ENCODE measurements at regions not wholly inside any gene's neighbourhood (a gene's known extent, or its start where the extent isn't known, plus 50 kb on each side); places are given as distances from the start of the nearest gene placed in this dataset.

DNA sequence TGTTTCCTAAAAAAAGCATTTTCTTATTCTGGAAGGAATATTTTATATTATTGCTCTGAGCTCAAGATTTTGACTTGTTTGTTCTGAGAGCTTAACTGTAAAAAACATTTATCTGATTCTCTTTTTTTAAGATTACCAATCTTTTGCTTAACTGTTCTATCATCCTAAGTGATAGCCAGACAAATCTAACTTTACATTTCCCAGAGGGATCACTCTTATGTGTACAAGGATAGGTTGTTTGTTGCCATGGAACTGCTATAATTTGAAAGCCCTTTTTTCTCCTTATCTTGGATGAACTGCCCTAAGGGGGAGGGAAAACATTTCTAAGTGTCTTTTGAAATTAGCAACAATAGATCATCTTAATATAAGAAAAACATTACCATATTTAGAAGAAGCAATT is 494.7 kb downstream of the TRAM1L1 start:
- Histone ChIP-seq H3K79me2 (ENCODE audit: insufficient read depth) (no peaks in the 10 kb centered on the region), H3K9ac (no peak overlapping the region), H3K4me1 (ENCODE audit: control insufficient read depth in 1 of 2, insufficient read depth in 2 of 2, low read depth in 1 of 2, low read length in 1 of 2) (no peaks in the 10 kb centered on the region; a peak in 1 of 4 replicates), H4K20me1 (ENCODE audit: insufficient read depth) (no peaks in the 10 kb centered on the region), H3K4me3 (ENCODE audit: low read depth in 2 of 2, low read length in 1 of 2) (no peak overlapping the region), H3K36me3 (replicated peaks in 1 of 2; ENCODE audit: control insufficient read depth in 1 of 2, insufficient read depth in 2 of 2, low read length in 1 of 2) (no peaks in the 10 kb centered on the region), H3F3A (replicated peaks; ENCODE audit: insufficient read depth) (no peaks in the 10 kb centered on the region), H3K9me2 (no peaks in the 10 kb centered on the region), H3K4me2 (no peak overlapping the region), H3K9me3 (no peaks in the 10 kb centered on the region), H3K27me3 (ENCODE audit: insufficient read depth) (no peaks in the 10 kb centered on the region), H2AFZ (ENCODE audit: low read depth) (no peak overlapping the region), H3K27ac (ENCODE audit: low read depth in 2 of 2, low read length in 1 of 2) (no peak overlapping the region)
- ChIA-PET POLR2A (no interaction called here), CTCF (interaction anchor here (1.0 to 1.3 kb wide), 2 partner anchors 13 to 411 kb away, joined by 3 read pairs; no protein-coding TSS in a partner anchor)
- no peak for TF ChIP-seq MXI1 (IDR thresholded peaks at IDR 0.05; ENCODE audit: low read depth, low read length)
- no peak for TF ChIP-seq JUND (IDR thresholded peaks at IDR 0.05)
- no peak for TF ChIP-seq FOXM1 (IDR thresholded peaks at IDR 0.05; ENCODE audit: low read depth)
- peak; percentile 60; the same call in 1 of the 2 replicates for TF ChIP-seq GATA2 (CRISPR knock-in tag; IDR thresholded peaks at IDR 0.05)
- peak in 1 of 2 experiments; percentile 10; a peak in 1 of 4 replicates for TF ChIP-seq EP300 (IDR thresholded peaks at IDR 0.05; ENCODE audit: borderline replicate concordance in 1 of 2, low read depth in 1 of 2, low read length in 1 of 2)
- DNase-seq = peak; percentile 29

DNA sequence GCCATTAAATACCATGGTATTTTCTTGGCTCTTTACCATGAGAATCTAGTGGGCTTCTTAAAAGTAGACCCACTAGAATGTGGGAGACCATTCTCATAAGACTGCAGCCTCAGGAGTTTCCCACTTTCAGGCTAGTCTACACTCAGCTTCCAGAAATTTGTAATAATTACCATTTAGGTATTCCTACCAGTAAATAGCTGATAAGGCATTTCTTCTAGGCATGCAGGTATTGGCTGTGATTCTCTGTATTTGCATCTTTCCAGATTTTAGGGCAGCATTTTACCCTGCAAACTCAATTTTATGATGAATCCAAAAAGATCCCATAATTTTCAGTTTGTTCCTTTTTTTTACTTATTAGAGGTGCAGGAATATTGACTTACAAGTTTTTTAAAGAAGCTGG is 496.6 kb downstream of the TRAM1L1 start:
- Histone ChIP-seq H3K36me3 (replicated peaks in 1 of 2; ENCODE audit: control insufficient read depth in 1 of 2, insufficient read depth in 2 of 2, low read length in 1 of 2) (no peaks in the 10 kb centered on the region), H3K9ac (no peak overlapping the region), H3F3A (replicated peaks; ENCODE audit: insufficient read depth) (no peaks in the 10 kb centered on the region), H3K4me3 (ENCODE audit: low read depth in 2 of 2, low read length in 1 of 2) (no peak overlapping the region), H3K9me3 (no peaks in the 10 kb centered on the region), H3K4me1 (ENCODE audit: control insufficient read depth in 1 of 2, insufficient read depth in 2 of 2, low read depth in 1 of 2, low read length in 1 of 2) (no peaks in the 10 kb centered on the region; a peak in 1 of 4 replicates), H2AFZ (ENCODE audit: low read depth) (no peak overlapping the region), H3K4me2 (no peak overlapping the region), H3K9me2 (no peaks in the 10 kb centered on the region), H4K20me1 (ENCODE audit: insufficient read depth) (no peaks in the 10 kb centered on the region), H3K79me2 (ENCODE audit: insufficient read depth) (no peaks in the 10 kb centered on the region), H3K27me3 (ENCODE audit: insufficient read depth) (no peaks in the 10 kb centered on the region), H3K27ac (ENCODE audit: low read depth in 2 of 2, low read length in 1 of 2) (no peak overlapping the region)
- POLR2A ChIA-PET = no interaction called here
- no peak for DNase-seq
- CTCF ChIA-PET = interaction anchor here (1.2 kb wide), 1 partner anchor 21 kb away, joined by 3 read pairs; no protein-coding TSS in a partner anchor
- TF ChIP-seq SIN3A (IDR thresholded peaks at IDR 0.05; ENCODE audit: borderline replicate concordance, low read depth, low read length) = no peak
- no peak for TF ChIP-seq EZH2phosphoT487 (IDR thresholded peaks at IDR 0.05; ENCODE audit: borderline replicate concordance, low read depth)
- no peak for TF ChIP-seq ELF1 (IDR thresholded peaks at IDR 0.05)
- TF ChIP-seq TAF1 (IDR thresholded peaks at IDR 0.05; ENCODE audit: borderline replicate concordance, low read depth, low read length) = no peak
- TF ChIP-seq, protein P1, sequence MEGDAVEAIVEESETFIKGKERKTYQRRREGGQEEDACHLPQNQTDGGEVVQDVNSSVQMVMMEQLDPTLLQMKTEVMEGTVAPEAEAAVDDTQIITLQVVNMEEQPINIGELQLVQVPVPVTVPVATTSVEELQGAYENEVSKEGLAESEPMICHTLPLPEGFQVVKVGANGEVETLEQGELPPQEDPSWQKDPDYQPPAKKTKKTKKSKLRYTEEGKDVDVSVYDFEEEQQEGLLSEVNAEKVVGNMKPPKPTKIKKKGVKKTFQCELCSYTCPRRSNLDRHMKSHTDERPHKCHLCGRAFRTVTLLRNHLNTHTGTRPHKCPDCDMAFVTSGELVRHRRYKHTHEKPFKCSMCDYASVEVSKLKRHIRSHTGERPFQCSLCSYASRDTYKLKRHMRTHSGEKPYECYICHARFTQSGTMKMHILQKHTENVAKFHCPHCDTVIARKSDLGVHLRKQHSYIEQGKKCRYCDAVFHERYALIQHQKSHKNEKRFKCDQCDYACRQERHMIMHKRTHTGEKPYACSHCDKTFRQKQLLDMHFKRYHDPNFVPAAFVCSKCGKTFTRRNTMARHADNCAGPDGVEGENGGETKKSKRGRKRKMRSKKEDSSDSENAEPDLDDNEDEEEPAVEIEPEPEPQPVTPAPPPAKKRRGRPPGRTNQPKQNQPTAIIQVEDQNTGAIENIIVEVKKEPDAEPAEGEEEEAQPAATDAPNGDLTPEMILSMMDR (IDR thresholded peaks at IDR 0.05) = no peak
- TF ChIP-seq POLR2AphosphoS5 (IDR thresholded peaks at IDR 0.05; ENCODE audit: low read depth, low read length) = no peak
- TF ChIP-seq, protein P2, sequence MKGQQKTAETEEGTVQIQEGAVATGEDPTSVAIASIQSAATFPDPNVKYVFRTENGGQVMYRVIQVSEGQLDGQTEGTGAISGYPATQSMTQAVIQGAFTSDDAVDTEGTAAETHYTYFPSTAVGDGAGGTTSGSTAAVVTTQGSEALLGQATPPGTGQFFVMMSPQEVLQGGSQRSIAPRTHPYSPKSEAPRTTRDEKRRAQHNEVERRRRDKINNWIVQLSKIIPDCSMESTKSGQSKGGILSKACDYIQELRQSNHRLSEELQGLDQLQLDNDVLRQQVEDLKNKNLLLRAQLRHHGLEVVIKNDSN (IDR thresholded peaks at IDR 0.05; ENCODE audit: borderline replicate concordance, low read depth) = no peak
- TF ChIP-seq FOSL2 (IDR thresholded peaks at IDR 0.05; ENCODE audit: borderline replicate concordance, low read depth) = no peak
- no peak for TF ChIP-seq SMC3 (IDR thresholded peaks at IDR 0.05; ENCODE audit: low read depth, low read length)
- TF ChIP-seq, protein P3, sequence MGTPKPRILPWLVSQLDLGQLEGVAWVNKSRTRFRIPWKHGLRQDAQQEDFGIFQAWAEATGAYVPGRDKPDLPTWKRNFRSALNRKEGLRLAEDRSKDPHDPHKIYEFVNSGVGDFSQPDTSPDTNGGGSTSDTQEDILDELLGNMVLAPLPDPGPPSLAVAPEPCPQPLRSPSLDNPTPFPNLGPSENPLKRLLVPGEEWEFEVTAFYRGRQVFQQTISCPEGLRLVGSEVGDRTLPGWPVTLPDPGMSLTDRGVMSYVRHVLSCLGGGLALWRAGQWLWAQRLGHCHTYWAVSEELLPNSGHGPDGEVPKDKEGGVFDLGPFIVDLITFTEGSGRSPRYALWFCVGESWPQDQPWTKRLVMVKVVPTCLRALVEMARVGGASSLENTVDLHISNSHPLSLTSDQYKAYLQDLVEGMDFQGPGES (IDR thresholded peaks at IDR 0.05; ENCODE audit: low read depth, low read length) = no peak
- no peak for TF ChIP-seq MXI1 (IDR thresholded peaks at IDR 0.05; ENCODE audit: low read depth, low read length)
